Caki2 (cell line): ENCODE measurements at regions not wholly inside any gene's neighbourhood (a gene's known extent, or its start where the extent isn't known, plus 50 kb on each side); places are given as distances from the start of the nearest gene placed in this dataset.
"Not testable (repeated sequence)": the region's sequence is repeated elsewhere in the genome, so short reads cannot be mapped to it uniquely, and the experiment has no call there.

ENCODE experiments used
- DNase-seq: peaks from one replicate; pipeline ENCODE4 v3.0.0-alpha.2; 2015; ENCODE audit warnings: low read depth
- in situ Hi-C: cut with HindIII; loops from 2 replicates; pipeline ENCODE4 v1.10.0; 2016; ENCODE audit warnings: low sequenced_read_pairs, low pct_unique_long_range_greater_than_20kb, mixed read lengths

- DNase-seq, result no peak
Measured at GRCh38 chr1:166552706-166553105, 286.6 kb upstream of the POGK start.

GRCh38 chr1:166570954-166571353 lies 268.3 kb upstream of the POGK start:
- no peak for DNase-seq
- in situ Hi-C loops, result no loop called here

More at GRCh38 chr1:166552706-166553105, 286.6 kb upstream of the POGK start:
- in situ Hi-C loops, result no loop called here

- DNase-seq, result no peak
- in situ Hi-C loops, result no loop called here
Measured at GRCh38 chr1:166573199-166573598, 266.1 kb upstream of the POGK start.

- no peak for DNase-seq
- in situ Hi-C loops, result no loop called here
Measured at GRCh38 chr1:166579557-166580501, 259.4 kb upstream of the POGK start.

GRCh38 chr1:166588741-166589140 lies 250.5 kb upstream of the POGK start:
- DNase-seq, result no peak

GRCh38 chr1:166590161-166590560 lies 249.1 kb upstream of the POGK start:
- no peak for DNase-seq
- in situ Hi-C loops, result no loop called here

More at GRCh38 chr1:166588741-166589140, 250.5 kb upstream of the POGK start:
- in situ Hi-C loops, result no loop called here

GRCh38 chr1:166594646-166595045 lies 244.6 kb upstream of the POGK start:
- DNase-seq, result no peak
- in situ Hi-C loops, result no loop called here

- in situ Hi-C loops, result no loop called here
- DNase-seq, result no peak
Measured at GRCh38 chr1:166597516-166597915, 241.8 kb upstream of the POGK start.

- in situ Hi-C loops, result no loop called here
- no peak for DNase-seq
Measured at GRCh38 chr1:166600574-166600973, 238.7 kb upstream of the POGK start.

GRCh38 chr1:166601650-166602278 lies 237.5 kb upstream of the POGK start:
- DNase-seq, result no peak
- in situ Hi-C loops, result no loop called here

- DNase-seq, in situ Hi-C loops: not testable (repeated sequence)
Measured at GRCh38 chr1:166602801-166603200, 236.5 kb upstream of the POGK start.

- no peak for DNase-seq
- in situ Hi-C loops, result no loop called here
Measured at GRCh38 chr1:166603296-166603695, 236.0 kb upstream of the POGK start.

GRCh38 chr1:166605137-166605536 lies 234.1 kb upstream of the POGK start:
- in situ Hi-C loops, result no loop called here
- no peak for DNase-seq

GRCh38 chr1:166612886-166613285 lies 226.4 kb upstream of the POGK start:
- no peak for DNase-seq
- in situ Hi-C loops, result no loop called here

- no peak for DNase-seq
- in situ Hi-C loops, result no loop called here
Measured at GRCh38 chr1:166616206-166616605, 223.1 kb upstream of the POGK start.

GRCh38 chr1:166626711-166627110 lies 212.6 kb upstream of the POGK start:
- in situ Hi-C loops, result no loop called here
- DNase-seq, result no peak

- in situ Hi-C loops, result no loop called here
- DNase-seq, result no peak
Measured at GRCh38 chr1:166627558-166627957, 211.7 kb upstream of the POGK start.

- no peak for DNase-seq
- in situ Hi-C loops, result no loop called here
Measured at GRCh38 chr1:166628259-166628658, 211.0 kb upstream of the POGK start.

- DNase-seq, result no peak
- in situ Hi-C loops, result no loop called here
Measured at GRCh38 chr1:166629946-166630345, 209.3 kb upstream of the POGK start.
